Natural killer cell treated with Interleukin-12 subunit alpha and Interleukin-12 subunit beta and Interleukin-15 and Interleukin-18, amount 100 ng/mL, for 72 hours (primary cell): ENCODE measurements at regions not wholly inside any gene's neighbourhood (a gene's known extent, or its start where the extent isn't known, plus 50 kb on each side); places are given as distances from the start of the nearest gene placed in this dataset.

Source experiments
- ATAC-seq, 2 donors: fragments of 150-1000 bp; cut with Tn5 transposase in 1 of 2; sonication (Bioruptor Pico), chemical (Tn5 transposase) in 1 of 2; 2 replicates each; pipeline ENCODE4 v1.10.0; 2021
- DNase-seq: peaks from one replicate; pipeline ENCODE4 v3.0.0; 2022; ENCODE audit warnings: low spot score
- H3K27ac Mint-ChIP-seq, 2 donors: 1 replicate in 1 of 2; 2 replicates in 1 of 2; pipeline ENCODE4 v1.8.0; 2022; ENCODE audit warnings: mixed read lengths in 2 of 2, mild to moderate bottlenecking in 1 of 2, moderate library complexity in 1 of 2
- H3K27me3 Mint-ChIP-seq, 2 donors: 1 replicate in 1 of 2; 2 replicates in 1 of 2; pipeline ENCODE4 v1.8.0; 2022; ENCODE audit warnings: mixed read lengths in 2 of 2
- H3K36me3 Mint-ChIP-seq: one replicate; pipeline ENCODE4 v1.8.0; 2022; ENCODE audit warnings: mixed read lengths
- H3K4me1 Mint-ChIP-seq, 2 donors: 1 replicate in 1 of 2; 2 replicates in 1 of 2; pipeline ENCODE4 v1.8.0; 2022; ENCODE audit warnings: low read depth in 2 of 2, mixed read lengths in 2 of 2, mild to moderate bottlenecking in 1 of 2
- H3K4me3 Mint-ChIP-seq: one replicate; pipeline ENCODE4 v1.8.0; 2022; ENCODE audit warnings: mixed read lengths
- H3K9me3 Mint-ChIP-seq: 2 replicates; pipeline ENCODE4 v1.8.0; 2022; ENCODE audit warnings: mixed read lengths

DNA sequence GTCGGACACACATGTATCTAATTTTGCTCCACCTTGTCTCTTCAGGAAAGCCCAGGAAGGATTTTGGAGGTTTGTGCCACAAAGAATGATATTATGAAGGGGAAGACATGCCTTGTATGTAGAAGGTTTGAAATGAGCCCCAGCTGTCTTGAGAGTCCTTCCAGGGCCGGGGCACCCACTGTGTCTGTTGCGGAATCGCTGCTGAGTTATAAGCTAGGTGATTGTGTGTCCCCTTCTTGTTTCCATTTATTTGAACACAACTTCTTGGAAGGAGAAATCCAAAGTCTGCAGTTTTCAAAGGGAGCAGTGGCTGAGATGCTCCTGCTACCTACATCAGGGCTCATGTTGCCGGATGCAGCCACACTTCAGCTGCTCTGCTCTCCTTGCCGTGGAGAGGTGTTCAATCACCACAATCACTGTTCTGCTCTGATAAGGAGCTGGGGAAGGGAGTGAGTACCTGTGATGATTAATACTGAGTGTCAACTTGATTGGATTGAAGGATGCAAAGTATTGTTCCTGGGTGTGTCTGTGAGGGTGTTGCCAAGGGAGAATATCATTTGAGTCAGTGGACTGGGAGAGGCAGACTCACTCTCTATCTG lies 828.6 kb downstream of the QKI start:
- Mint-ChIP-seq H3K4me3 (no peak overlapping the region), H3K9me3 (no peaks in the 10 kb centered on the region), H3K27ac (no peak overlapping the region), H3K36me3 (no peaks in the 10 kb centered on the region), H3K4me1 (no peaks in the 10 kb centered on the region), H3K27me3 (peaks cover 0 to 8% of the 10 kb centered on the region in 2 donors)
- DNase-seq (no peak), ATAC-seq (no peak)

DNA sequence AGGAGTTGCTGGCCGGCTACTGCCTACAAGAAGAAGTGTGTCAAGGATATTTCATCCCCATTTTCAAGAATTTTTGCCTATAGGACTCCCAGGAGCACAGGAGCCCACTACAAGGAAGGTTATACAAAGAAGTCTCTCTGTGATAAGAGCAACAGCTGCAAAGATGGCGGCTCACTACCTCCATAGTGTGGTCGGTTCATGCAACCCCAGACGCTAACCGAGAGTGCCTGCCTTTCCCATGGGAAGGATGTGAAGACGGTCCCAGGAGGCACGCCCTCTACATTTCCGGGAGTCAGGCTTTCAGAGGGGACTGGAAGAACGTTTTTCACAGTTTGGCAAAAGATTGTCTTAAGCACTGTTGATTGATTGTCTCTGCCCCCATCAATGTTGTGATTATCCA lies 816.3 kb downstream of the QKI start:
- Mint-ChIP-seq H3K9me3 (peaks cover 3% of the 10 kb centered on the region), H3K27ac (no peak overlapping the region), H3K36me3 (no peaks in the 10 kb centered on the region), H3K4me1 (no peaks in the 10 kb centered on the region), H3K4me3 (no peak overlapping the region), H3K27me3 (no peaks in the 10 kb centered on the region)
- ATAC-seq (no peak), DNase-seq (no peak)

DNA sequence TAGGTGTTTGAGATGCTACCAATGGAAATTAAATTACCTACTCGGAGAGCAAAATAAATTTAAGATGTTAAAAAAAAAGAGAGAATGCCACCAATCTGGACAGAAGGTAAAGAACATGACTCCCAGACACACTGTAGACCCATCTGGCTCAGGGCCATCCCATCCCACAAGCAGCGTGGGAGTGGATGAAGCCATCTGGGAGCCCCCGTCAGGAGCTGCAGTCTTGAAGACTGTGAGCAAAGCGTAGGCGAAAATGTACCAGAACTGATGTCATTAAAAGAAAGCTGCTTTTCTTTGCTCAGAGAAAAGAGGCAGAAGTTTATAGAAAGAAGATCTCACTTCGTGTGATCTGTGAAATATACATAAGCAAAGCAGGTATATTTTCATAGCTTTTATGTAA lies 815.7 kb downstream of the QKI start:
- H3K27ac Mint-ChIP-seq, result no peak overlapping the region
- no peak overlapping the region for H3K4me3 Mint-ChIP-seq
- H3K36me3 Mint-ChIP-seq, result no peaks in the 10 kb centered on the region
- peaks cover 3% of the 10 kb centered on the region for H3K9me3 Mint-ChIP-seq
- H3K27me3 Mint-ChIP-seq, result no peaks in the 10 kb centered on the region
- no peak for ATAC-seq
- no peak for DNase-seq
- H3K4me1 Mint-ChIP-seq, result no peaks in the 10 kb centered on the region

DNA sequence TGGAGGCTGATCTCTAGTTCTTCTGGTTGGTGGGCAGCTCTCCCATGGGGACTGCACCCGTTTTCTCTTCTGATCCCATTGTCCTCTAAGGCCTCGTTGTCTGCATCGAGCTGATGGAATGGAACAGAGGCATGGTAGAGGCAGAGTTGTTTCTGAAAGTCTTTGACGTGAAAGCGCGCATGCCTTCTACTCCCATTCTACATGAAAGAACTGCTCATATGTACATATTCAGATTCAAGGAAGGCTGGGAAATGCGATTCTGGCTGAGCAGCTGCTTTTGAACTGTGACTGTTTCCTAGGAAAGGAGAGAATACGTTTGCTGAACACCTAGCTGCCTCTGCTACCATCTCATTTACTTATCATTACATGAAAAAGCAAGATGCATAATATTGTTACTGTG lies 815.2 kb downstream of the QKI start:
- Mint-ChIP-seq H3K27me3 (no peaks in the 10 kb centered on the region), H3K27ac (no peak overlapping the region), H3K4me1 (no peaks in the 10 kb centered on the region), H3K36me3 (no peaks in the 10 kb centered on the region), H3K4me3 (no peak overlapping the region), H3K9me3 (peaks cover 3% of the 10 kb centered on the region)
- ATAC-seq, result no peak
- no peak for DNase-seq

DNA sequence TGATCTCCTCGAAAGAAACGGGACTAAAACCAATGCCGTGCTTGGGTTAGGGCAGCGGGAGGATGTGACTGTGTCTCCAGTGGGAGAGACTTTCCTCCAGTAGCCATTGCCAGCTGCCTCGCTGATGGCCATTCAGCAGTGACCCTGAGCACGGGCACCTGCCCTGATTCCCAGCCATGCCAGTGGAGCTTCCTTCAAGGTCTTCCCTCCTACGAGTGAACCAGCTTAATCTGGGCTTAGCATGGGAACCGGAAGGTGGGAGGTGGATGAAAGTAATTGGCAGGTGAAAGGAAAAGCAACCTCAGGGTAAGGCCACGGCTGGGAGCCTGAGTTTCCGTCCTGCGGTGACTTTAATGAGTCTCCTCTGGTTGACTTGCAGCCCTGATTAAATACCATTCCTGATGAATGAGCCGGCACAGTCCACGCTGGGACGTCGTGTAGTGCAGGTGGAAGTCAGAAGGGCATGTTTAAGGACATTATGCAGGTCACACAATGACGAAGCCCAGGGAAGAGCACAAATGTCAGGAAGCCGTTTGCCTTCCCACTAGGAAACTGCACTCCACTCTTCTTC lies 813.5 kb downstream of the QKI start:
- Mint-ChIP-seq H3K9me3 (no peaks in the 10 kb centered on the region), H3K27ac (no peak overlapping the region), H3K4me3 (no peak overlapping the region), H3K27me3 (no peaks in the 10 kb centered on the region), H3K4me1 (no peaks in the 10 kb centered on the region), H3K36me3 (no peaks in the 10 kb centered on the region)
- no peak for ATAC-seq
- no peak for DNase-seq

DNA sequence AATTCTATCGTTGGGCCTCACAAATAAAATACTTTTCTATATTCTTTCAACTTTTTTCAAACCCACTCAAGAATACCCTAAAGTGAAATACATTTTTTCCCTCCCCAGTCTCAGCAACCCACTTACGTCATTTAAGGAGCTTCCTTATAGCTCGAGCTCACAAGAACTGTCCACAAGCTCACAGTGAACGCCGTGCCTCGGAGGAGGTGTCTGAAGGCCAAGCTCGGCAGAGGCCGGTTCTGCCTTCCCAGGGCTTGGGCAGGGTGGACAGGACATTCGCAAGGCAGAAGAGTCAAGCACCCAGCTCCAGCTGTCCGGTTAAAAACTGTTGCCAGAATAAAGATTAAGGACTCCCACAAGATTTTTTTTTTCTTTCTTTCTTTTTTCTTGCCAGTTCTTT lies 802.3 kb downstream of the QKI start:
- Mint-ChIP-seq H3K27ac (no peak overlapping the region), H3K4me1 (no peaks in the 10 kb centered on the region), H3K4me3 (no peak overlapping the region), H3K36me3 (no peaks in the 10 kb centered on the region), H3K9me3 (peaks cover 4% of the 10 kb centered on the region), H3K27me3 (no peaks in the 10 kb centered on the region)
- DNase-seq, result no peak
- no peak for ATAC-seq

DNA sequence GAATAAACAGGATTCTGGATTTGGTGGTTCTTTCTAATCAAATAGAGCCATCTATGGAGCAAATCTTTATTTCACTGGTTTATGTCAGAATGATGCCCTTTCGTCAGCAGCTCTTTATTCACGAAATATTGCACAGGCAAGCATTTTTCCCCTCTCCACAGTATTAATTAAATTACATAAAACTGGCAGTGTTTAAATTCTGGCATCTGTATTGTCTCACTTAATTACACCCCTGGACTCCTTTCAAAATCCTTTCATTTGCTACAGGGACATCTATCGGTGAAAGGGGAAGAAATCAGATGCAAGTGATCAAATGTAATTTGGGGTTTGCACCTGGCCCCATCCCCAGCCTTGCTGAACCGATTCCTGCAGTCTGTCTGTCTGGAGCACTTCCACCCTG lies 801.9 kb downstream of the QKI start:
- DNase-seq (no peak), ATAC-seq (no peak)
- Mint-ChIP-seq H3K27ac (no peak overlapping the region), H3K9me3 (peaks cover 4% of the 10 kb centered on the region), H3K36me3 (no peaks in the 10 kb centered on the region), H3K4me3 (no peak overlapping the region), H3K27me3 (no peaks in the 10 kb centered on the region), H3K4me1 (no peaks in the 10 kb centered on the region)

DNA sequence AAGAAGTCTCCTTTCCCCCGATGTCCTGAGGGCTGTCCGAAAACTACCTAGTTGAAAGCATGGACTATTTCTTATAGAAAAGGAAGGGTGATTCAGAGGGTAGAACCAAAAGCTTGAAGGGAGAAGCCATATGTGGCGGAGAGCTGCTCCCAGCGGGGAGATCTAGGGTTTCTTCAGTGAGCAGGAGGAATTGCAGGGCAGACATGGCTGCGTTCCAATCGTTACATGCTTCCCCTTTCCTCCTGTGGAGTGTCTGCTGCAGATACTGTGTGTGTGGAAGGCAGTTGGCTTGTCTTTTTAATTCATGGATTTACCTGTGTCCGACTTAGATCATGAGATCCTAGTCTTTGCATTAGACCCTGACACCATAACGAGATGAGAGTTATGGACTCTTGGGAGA lies 799.5 kb downstream of the QKI start:
- Mint-ChIP-seq H3K9me3 (peaks cover 4% of the 10 kb centered on the region), H3K4me1 (no peaks in the 10 kb centered on the region), H3K4me3 (no peak overlapping the region), H3K27ac (no peak overlapping the region), H3K27me3 (peaks cover 0 to 6% of the 10 kb centered on the region in 2 donors), H3K36me3 (no peaks in the 10 kb centered on the region)
- ATAC-seq (no peak), DNase-seq (no peak)

DNA sequence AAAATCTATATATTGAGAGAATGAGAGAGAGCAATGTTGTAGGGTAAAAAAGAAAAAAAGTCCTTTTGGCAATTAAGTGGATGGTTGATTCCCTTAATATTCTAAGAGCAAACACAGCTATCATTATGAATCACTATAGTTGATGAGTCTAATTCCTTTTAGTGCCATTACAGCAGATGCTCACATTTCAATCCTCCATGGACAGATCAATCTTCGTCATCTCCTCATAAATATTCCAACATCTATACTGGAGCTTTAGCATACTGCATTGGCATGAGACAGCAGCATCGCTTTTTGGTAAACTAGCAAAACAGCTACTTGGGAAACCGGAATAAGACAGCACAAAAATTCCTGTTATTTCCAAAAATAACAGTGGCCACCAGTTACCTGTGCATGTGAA lies 796.7 kb downstream of the QKI start:
- Mint-ChIP-seq H3K27me3 (peaks cover 0 to 6% of the 10 kb centered on the region in 2 donors), H3K4me1 (no peaks in the 10 kb centered on the region), H3K9me3 (peaks cover 4% of the 10 kb centered on the region), H3K27ac (no peak overlapping the region), H3K36me3 (no peaks in the 10 kb centered on the region), H3K4me3 (no peak overlapping the region)
- no peak for ATAC-seq
- no peak for DNase-seq

DNA sequence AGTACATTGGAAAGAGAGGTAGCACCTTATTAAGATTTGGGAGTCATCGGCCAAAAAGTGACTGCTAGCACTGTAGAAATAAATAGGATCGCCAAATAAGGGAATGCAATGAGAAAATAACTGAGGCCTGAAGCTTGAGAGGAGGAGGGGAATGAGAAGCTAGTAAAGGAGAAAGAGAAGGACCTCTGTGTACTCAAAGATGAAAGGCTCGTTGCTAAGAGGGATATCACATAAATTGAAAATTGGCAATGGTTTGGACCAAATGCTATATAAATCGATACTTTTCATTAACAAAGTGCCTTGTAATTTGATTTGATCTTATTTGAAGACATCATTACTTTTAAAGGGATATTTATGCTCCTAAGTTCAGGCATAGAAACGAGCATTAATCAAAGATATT lies 796.3 kb downstream of the QKI start:
- H3K36me3 Mint-ChIP-seq, result no peaks in the 10 kb centered on the region
- no peaks in the 10 kb centered on the region for H3K4me1 Mint-ChIP-seq
- peaks cover 4% of the 10 kb centered on the region for H3K9me3 Mint-ChIP-seq
- no peak overlapping the region for H3K27ac Mint-ChIP-seq
- no peak for DNase-seq
- no peak overlapping the region for H3K4me3 Mint-ChIP-seq
- no peak for ATAC-seq
- peaks cover 0 to 6% of the 10 kb centered on the region in 2 donors for H3K27me3 Mint-ChIP-seq

DNA sequence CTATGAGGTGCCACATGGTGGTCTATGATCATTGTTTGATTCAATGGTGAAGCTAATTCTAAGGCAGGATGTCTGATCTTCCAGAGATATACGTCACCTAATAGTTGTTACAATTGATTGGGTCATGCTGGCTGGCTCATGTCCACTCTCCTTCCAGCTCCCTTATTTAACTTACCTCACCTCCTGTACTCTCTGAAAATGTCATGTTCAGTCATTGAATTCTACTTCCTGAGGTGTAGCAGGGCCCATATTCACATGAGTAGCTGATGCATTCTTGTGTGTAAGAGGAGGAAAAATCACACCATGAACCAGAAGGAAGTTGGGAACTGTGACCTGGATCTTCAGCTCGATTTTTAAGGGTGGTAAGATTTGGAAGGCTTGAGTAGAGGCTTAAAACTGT lies 795.8 kb downstream of the QKI start:
- Mint-ChIP-seq H3K4me1 (no peaks in the 10 kb centered on the region), H3K4me3 (no peak overlapping the region), H3K36me3 (no peaks in the 10 kb centered on the region), H3K27ac (no peak overlapping the region), H3K27me3 (peaks cover 0 to 6% of the 10 kb centered on the region in 2 donors), H3K9me3 (peaks cover 4% of the 10 kb centered on the region)
- DNase-seq (no peak), ATAC-seq (no peak)

DNA sequence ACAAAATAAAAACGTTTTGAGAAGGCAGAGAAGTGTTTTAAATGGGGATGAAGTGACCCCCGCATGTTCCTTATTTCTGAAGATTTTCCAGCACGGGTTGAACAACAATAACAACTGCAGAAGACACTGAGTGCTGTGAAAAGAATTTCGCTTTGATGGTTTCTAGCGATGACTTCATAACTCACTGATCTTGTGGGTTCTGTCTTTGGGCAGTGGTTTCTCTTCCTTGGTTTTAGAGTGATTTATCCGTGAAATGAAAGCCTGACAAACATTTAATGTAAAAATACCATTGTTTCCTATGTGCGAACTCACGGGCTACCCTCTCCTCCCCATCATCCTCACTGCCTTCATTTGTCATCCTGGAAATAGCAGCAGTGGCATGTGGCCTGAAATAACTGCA lies 793.9 kb downstream of the QKI start:
- no peaks in the 10 kb centered on the region for H3K36me3 Mint-ChIP-seq
- DNase-seq (no peak), ATAC-seq (no peak)
- no peak overlapping the region for H3K4me3 Mint-ChIP-seq
- H3K27ac Mint-ChIP-seq, result no peak overlapping the region
- peaks cover 0 to 6% of the 10 kb centered on the region in 2 donors for H3K27me3 Mint-ChIP-seq
- peaks cover 7% of the 10 kb centered on the region for H3K9me3 Mint-ChIP-seq
- H3K4me1 Mint-ChIP-seq, result no peaks in the 10 kb centered on the region

DNA sequence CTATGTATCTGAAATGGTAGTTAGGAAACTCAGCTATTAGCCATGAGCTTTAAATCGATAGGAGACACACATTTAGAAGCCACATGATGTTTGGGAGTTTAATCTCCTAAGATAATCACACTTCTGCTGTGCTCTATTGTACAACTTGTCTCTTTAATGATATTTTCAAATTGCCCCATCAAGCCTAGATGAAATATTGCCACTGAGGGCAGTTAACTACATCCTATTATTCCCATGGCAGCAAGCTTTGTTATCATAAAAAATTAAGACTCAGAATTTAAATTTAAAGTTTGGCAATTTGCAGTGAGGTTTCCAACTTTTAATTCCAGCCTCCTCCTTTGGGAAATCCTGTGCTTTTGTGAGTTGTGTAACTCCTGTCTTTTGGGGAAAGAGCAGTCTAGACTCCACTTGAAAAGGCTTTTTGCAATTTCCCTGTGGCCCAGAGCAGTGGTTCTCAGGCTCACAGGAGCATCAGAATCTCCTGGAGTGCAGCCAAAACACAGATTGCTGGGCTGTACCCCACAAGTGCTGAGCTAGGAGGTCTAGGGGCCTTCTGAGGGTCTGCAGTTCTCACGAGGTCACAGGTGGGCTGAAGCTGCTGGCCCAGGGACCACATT lies 792.4 kb downstream of the QKI start:
- H3K4me3 Mint-ChIP-seq, result no peak overlapping the region
- ATAC-seq, result no peak
- peaks cover 0 to 6% of the 10 kb centered on the region in 2 donors for H3K27me3 Mint-ChIP-seq
- no peaks in the 10 kb centered on the region for H3K36me3 Mint-ChIP-seq
- no peak for DNase-seq
- H3K4me1 Mint-ChIP-seq, result no peaks in the 10 kb centered on the region
- no peak overlapping the region for H3K27ac Mint-ChIP-seq
- peaks cover 3% of the 10 kb centered on the region for H3K9me3 Mint-ChIP-seq

DNA sequence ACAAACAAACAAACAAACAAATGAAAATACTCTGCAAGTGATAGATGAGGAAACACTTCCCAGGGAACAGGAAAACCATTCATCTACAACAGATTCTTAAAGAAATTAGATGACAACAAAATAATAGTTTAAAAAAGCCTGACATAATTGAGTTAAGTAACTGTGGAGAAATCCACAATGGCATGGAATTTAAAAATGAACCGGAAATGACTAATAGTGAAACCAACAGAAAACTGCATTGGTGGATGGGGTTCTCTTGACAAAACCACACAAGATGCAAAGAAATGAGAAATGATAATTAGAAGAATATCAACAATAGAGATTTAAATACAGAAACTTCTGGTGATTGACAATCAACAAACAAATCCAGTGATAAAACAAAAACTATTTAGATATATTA lies 785.6 kb downstream of the QKI start:
- Mint-ChIP-seq H3K27ac (no peak overlapping the region), H3K4me1 (no peaks in the 10 kb centered on the region), H3K9me3 (peaks cover 3% of the 10 kb centered on the region), H3K4me3 (no peak overlapping the region), H3K27me3 (peaks cover 0 to 3% of the 10 kb centered on the region in 2 donors), H3K36me3 (no peaks in the 10 kb centered on the region)
- DNase-seq (no peak), ATAC-seq (no peak)

DNA sequence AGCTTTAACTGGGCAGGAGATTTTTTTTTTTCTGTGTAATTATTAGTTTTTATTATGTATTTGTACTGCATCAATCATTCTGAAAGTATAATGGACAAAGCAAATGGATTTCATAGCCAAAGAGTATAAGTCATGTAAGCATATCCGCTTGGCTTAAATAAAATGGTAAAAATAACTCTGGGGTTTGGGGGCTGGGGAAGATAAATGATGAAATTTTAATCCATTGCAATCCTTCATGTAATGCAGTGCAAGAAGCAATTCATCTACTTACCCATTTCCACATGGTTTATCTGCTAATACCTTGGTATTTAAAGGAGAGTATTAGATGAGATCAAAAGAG lies 781.4 kb downstream of the QKI start:
- Mint-ChIP-seq H3K36me3 (no peaks in the 10 kb centered on the region), H3K4me3 (no peak overlapping the region), H3K27me3 (peaks cover 3 to 6% of the 10 kb centered on the region in 2 donors), H3K9me3 (no peaks in the 10 kb centered on the region), H3K4me1 (no peaks in the 10 kb centered on the region), H3K27ac (no peak overlapping the region)
- DNase-seq (no peak), ATAC-seq (no peak)
